GM12878 (cell line): ENCODE measurements at regions not wholly inside any gene's neighbourhood (a gene's known extent, or its start where the extent isn't known, plus 50 kb on each side); places are given as distances from the start of the nearest gene placed in this dataset.

Source experiments
- BCLAF1 ChIP-seq: fragments of 450-650 bp; IDR thresholded peaks from 2 replicates; pipeline ENCODE4 v1.6.1; 2017; ENCODE audit warnings: antibody characterized with exemption, mild to moderate bottlenecking, moderate library complexity
- NFIC ChIP-seq: IDR thresholded peaks from 2 replicates; pipeline ENCODE4 v1.6.1; 2012; ENCODE audit warnings: low read depth, mild to moderate bottlenecking, inconsistent platforms, low read length, moderate library complexity
- NR2C1 ChIP-seq: fragments of 450-650 bp; IDR thresholded peaks from 2 replicates; pipeline ENCODE4 v1.6.1; 2017; ENCODE audit warnings: antibody characterized with exemption, mild to moderate bottlenecking, moderate library complexity
- RFX5 ChIP-seq: IDR thresholded peaks from 2 replicates; pipeline ENCODE4 v1.6.1; 2011; ENCODE audit warnings: low read depth, low read length, improper control_type of control experiment
- TBL1XR1 ChIP-seq: IDR thresholded peaks from 2 replicates; pipeline ENCODE4 v1.6.1; 2012; ENCODE audit warnings: low read depth, low read length, improper control_type of control experiment
- TF ChIP-seq, protein P1 (sequence below): fragments of 150-350 bp; IDR thresholded peaks from 2 replicates; pipeline ENCODE4 v1.6.1; 2014; ENCODE audit warnings: mild to moderate bottlenecking, low read depth, low read length
- TF ChIP-seq, protein P2 (sequence below): fragments of 450-650 bp; IDR thresholded peaks from 2 replicates; pipeline ENCODE4 v1.6.1; 2018; ENCODE audit warnings: borderline replicate concordance, mild to moderate bottlenecking; ENCODE audit not compliant: partially characterized antibody

- TF ChIP-seq, protein P1, sequence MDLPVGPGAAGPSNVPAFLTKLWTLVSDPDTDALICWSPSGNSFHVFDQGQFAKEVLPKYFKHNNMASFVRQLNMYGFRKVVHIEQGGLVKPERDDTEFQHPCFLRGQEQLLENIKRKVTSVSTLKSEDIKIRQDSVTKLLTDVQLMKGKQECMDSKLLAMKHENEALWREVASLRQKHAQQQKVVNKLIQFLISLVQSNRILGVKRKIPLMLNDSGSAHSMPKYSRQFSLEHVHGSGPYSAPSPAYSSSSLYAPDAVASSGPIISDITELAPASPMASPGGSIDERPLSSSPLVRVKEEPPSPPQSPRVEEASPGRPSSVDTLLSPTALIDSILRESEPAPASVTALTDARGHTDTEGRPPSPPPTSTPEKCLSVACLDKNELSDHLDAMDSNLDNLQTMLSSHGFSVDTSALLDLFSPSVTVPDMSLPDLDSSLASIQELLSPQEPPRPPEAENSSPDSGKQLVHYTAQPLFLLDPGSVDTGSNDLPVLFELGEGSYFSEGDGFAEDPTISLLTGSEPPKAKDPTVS, result no peak
- TF ChIP-seq, protein P2, sequence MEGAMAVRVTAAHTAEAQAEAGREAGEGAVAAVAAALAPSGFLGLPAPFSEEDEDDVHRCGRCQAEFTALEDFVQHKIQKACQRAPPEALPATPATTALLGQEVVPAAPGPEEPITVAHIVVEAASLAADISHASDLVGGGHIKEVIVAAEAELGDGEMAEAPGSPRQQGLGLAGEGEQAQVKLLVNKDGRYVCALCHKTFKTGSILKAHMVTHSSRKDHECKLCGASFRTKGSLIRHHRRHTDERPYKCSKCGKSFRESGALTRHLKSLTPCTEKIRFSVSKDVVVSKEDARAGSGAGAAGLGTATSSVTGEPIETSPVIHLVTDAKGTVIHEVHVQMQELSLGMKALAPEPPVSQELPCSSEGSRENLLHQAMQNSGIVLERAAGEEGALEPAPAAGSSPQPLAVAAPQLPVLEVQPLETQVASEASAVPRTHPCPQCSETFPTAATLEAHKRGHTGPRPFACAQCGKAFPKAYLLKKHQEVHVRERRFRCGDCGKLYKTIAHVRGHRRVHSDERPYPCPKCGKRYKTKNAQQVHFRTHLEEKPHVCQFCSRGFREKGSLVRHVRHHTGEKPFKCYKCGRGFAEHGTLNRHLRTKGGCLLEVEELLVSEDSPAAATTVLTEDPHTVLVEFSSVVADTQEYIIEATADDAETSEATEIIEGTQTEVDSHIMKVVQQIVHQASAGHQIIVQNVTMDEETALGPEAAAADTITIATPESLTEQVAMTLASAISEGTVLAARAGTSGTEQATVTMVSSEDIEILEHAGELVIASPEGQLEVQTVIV, result no peak
- TF ChIP-seq NFIC (no peak), BCLAF1 (no peak), RFX5 (no peak), TBL1XR1 (no peak), NR2C1 (no peak)
These were observed 212.8 kb upstream of the BMP4 start (continued) for GRCh38 chr14:54169254-54169924.
